DOHH2 (cell line): ENCODE measurements at regions not wholly inside any gene's neighbourhood (a gene's known extent, or its start where the extent isn't known, plus 50 kb on each side); places are given as distances from the start of the nearest gene placed in this dataset.
A peak's percentile ranks its signal among the peaks of the same experiment; 100 is the strongest.

Source experiments
- H3F3A ChIP-seq: fragments of 200-600 bp; sonication (generic), shearing (Covaris generic); 2 replicates; pipeline ENCODE4 v1.6.0; 2016; ENCODE audit warnings: antibody characterized with exemption, mild to moderate bottlenecking; ENCODE audit not compliant: control insufficient read depth, insufficient read depth
- H3K27ac ChIP-seq: fragments of 200-600 bp; sonication (generic); 2 replicates; pipeline ENCODE4 v1.5.1; 2014; ENCODE audit warnings: low read depth, mild to moderate bottlenecking, low read length, moderate library complexity
- H3K27me3 ChIP-seq: fragments of 200-600 bp; sonication (generic); 2 replicates; pipeline ENCODE4 v1.6.1; 2014; ENCODE audit warnings: mild to moderate bottlenecking, low read length, mixed read lengths; ENCODE audit not compliant: control insufficient read depth
- H3K36me3 ChIP-seq: fragments of 200-600 bp; sonication (generic); 2 replicates; pipeline ENCODE4 v1.6.1; 2014; ENCODE audit warnings: mild to moderate bottlenecking, low read length, moderate library complexity, mixed read lengths; ENCODE audit not compliant: control insufficient read depth
- H3K4me1 ChIP-seq: fragments of 200-600 bp; sonication (generic); 2 replicates; pipeline ENCODE4 v1.6.1; 2014; ENCODE audit warnings: mild to moderate bottlenecking, low read length, mixed read lengths; ENCODE audit not compliant: control insufficient read depth
- H3K4me2 ChIP-seq: fragments of 200-600 bp; sonication (generic); 2 replicates; pipeline ENCODE4 v1.6.0; 2014; ENCODE audit warnings: mild to moderate bottlenecking, low read length, moderate library complexity
- H3K4me3 ChIP-seq: fragments of 200-600 bp; sonication (generic); 2 replicates; pipeline ENCODE4 v1.5.1; 2014; ENCODE audit warnings: mild to moderate bottlenecking, low read length, mixed read lengths
- H3K79me2 ChIP-seq: fragments of 200-600 bp; sonication (generic); 2 replicates; pipeline ENCODE4 v1.6.1; 2014; ENCODE audit warnings: mild to moderate bottlenecking, low read length, mixed read lengths; ENCODE audit not compliant: control insufficient read depth
- H3K9me2 ChIP-seq: fragments of 200-600 bp; sonication (generic); replicated peaks from 2 replicates; pipeline ENCODE4 v1.6.1; 2014; ENCODE audit warnings: mild to moderate bottlenecking, low read length, mixed read lengths; ENCODE audit not compliant: control insufficient read depth
- H3K9me3 ChIP-seq: fragments of 200-600 bp; sonication (generic); 2 replicates; pipeline ENCODE4 v1.6.1; 2014; ENCODE audit warnings: antibody characterized with exemption, low read length, mixed read lengths; ENCODE audit not compliant: control insufficient read depth, insufficient read depth
- H4K20me1 ChIP-seq: fragments of 200-600 bp; sonication (generic); 2 replicates; pipeline ENCODE4 v1.6.0; 2014; ENCODE audit warnings: low read depth, mild to moderate bottlenecking, antibody characterized with exemption, low read length, moderate library complexity; ENCODE audit not compliant: control insufficient read depth, insufficient read depth
- CTCF ChIP-seq: fragments of 200-600 bp; sonication (generic); IDR thresholded peaks from one replicate; pipeline ENCODE4 v1.5.1; 2014; ENCODE audit warnings: antibody characterized with exemption, mild to moderate bottlenecking, low read depth, low read length; ENCODE audit not compliant: poor library complexity, severe bottlenecking
- EZH2phosphoT487 ChIP-seq: fragments of 200-600 bp; sonication (generic); IDR thresholded peaks from 2 replicates; pipeline ENCODE4 v1.6.1; 2017; ENCODE audit warnings: borderline replicate concordance, mild to moderate bottlenecking, antibody characterized with exemption, low read length, moderate library complexity, mixed read lengths

- TF ChIP-seq CTCF (peak; percentile 77), EZH2phosphoT487 (no peak)
- Histone ChIP-seq H3K27me3 (peaks cover 7% of the 10 kb centered on the region; the same call in 1 of the 2 replicates), H3K9me2 (no peaks in the 10 kb centered on the region), H3K4me2 (peak overlapping the region; percentile 56), H3F3A (no peaks in the 10 kb centered on the region; the same call in 1 of the 2 replicates), H3K9me3 (no peaks in the 10 kb centered on the region), H3K27ac (no peak overlapping the region), H3K36me3 (no peaks in the 10 kb centered on the region), H3K4me3 (peak overlapping the region; percentile 66), H3K79me2 (no peaks in the 10 kb centered on the region), H3K4me1 (no peaks in the 10 kb centered on the region), H4K20me1 (no peaks in the 10 kb centered on the region)
These were observed 101.0 kb upstream of the SVIL start for GRCh38 chr10:29735628-29736365.

DNA sequence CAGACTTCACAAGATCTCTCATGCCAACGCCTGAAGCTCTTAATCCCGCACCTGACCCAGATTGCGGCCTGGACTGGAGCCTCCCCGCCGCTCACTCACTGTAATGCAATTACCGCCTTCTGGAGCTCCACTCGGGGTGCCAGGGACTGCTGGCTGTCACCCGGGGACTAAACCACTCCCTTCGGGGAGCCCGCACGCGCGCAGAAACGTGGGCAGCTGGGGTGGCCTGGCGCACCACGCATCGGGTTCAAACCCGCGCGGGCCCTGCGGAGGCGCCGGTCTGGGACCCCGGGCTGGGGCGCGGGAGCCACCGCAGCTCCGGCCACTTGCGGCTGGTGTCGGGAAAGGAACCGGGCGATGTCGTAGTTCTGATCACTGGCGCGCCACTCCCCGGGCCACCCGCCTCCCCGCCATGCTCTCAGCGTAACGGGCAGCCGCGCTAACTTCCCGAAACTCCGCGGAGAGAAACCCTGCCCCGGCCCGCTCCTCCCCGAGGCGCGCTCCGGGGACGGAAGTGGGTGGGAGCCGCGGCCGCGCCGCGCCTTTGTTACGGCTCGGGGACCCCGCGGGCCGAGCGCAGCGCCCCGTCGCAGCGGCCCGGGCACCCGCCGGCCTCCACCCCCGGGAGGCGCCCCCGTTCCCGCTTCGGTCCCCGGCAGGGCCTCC, 100.3 kb upstream of the SVIL start:
- Histone ChIP-seq H3K79me2 (no peaks in the 10 kb centered on the region), H3K27me3 (peaks cover 7% of the 10 kb centered on the region; the same call in 1 of the 2 replicates), H3K4me1 (no peaks in the 10 kb centered on the region), H3F3A (no peaks in the 10 kb centered on the region; the same call in 1 of the 2 replicates), H3K4me3 (peak overlapping the region; percentile 66), H3K9me3 (no peaks in the 10 kb centered on the region), H3K9me2 (no peaks in the 10 kb centered on the region), H3K4me2 (peak overlapping the region; percentile 56), H4K20me1 (no peaks in the 10 kb centered on the region), H3K36me3 (no peaks in the 10 kb centered on the region), H3K27ac (no peak overlapping the region)
- no peak for TF ChIP-seq CTCF
- no peak for TF ChIP-seq EZH2phosphoT487

- Histone ChIP-seq H3K9me3 (no peaks in the 10 kb centered on the region), H3K27me3 (peaks cover 7% of the 10 kb centered on the region; the same call in 1 of the 2 replicates), H3F3A (no peaks in the 10 kb centered on the region; the same call in 1 of the 2 replicates), H3K79me2 (no peaks in the 10 kb centered on the region), H3K4me2 (peak overlapping the region; percentile 56), H3K4me1 (no peaks in the 10 kb centered on the region), H3K4me3 (peak overlapping the region; percentile 66), H3K9me2 (no peaks in the 10 kb centered on the region), H4K20me1 (no peaks in the 10 kb centered on the region), H3K27ac (no peak overlapping the region), H3K36me3 (no peaks in the 10 kb centered on the region)
- TF ChIP-seq EZH2phosphoT487 (no peak), CTCF (no peak)
These were observed 99.8 kb upstream of the SVIL start for GRCh38 chr10:29734640-29734961.
